Peyer's patch (tissue), 4 donors: ENCODE measurements at regions not wholly inside any gene's neighbourhood (a gene's known extent, or its start where the extent isn't known, plus 50 kb on each side); places are given as distances from the start of the nearest gene placed in this dataset.
A peak's percentile ranks its signal among the peaks of the same experiment; 100 is the strongest.

Source experiments
- DNase-seq, 3 donors: peaks; one replicate each; pipeline ENCODE4 v3.0.0-alpha.2; 2017 to 2019
- H3K27ac ChIP-seq, 4 donors: fragments of 200-600 bp; sonication (generic); one replicate each; pipeline ENCODE4 v1.5.1; 2016 to 2019
- H3K27me3 ChIP-seq, 2 donors: fragments of 200-600 bp; sonication (generic); one replicate each; pipeline ENCODE4 v1.5.1; 2019
- H3K36me3 ChIP-seq, 3 donors: fragments of 200-600 bp; sonication (generic); one replicate each; pipeline ENCODE4 v1.5.1; 2016 to 2019
- H3K4me1 ChIP-seq, 4 donors: fragments of 200-600 bp; sonication (generic); one replicate each; pipeline ENCODE4 v1.5.1; 2016 to 2019
- H3K4me3 ChIP-seq, 4 donors: fragments of 200-600 bp; sonication (generic); 1 replicate in 3 of 4; 2 replicates in 1 of 4; pipeline ENCODE4 v1.5.1; 2016 to 2019; ENCODE audit warnings: mild to moderate bottlenecking in 1 of 4
- H3K9me3 ChIP-seq, 4 donors: fragments of 200-600 bp; sonication (generic); one replicate each; pipeline ENCODE4 v1.5.1; 2016 to 2019; ENCODE audit warnings: mild to moderate bottlenecking in 1 of 4
- POLR2A ChIP-seq, 2 donors: fragments of 450-650 bp; IDR thresholded peaks; one replicate each; pipeline ENCODE4 v1.5.1; 2017; ENCODE audit warnings: antibody characterized with exemption in 2 of 2, mild to moderate bottlenecking in 2 of 2, moderate library complexity in 2 of 2
- TF ChIP-seq, protein P1 (sequence below), 6 experiments: fragments of 450-650 bp in 4 of 6; fragments of 200-600 bp in 2 of 6; sonication (generic) in 1 of 6; IDR thresholded peaks; one replicate each; pipeline ENCODE4 v1.5.1; 2017 to 2019; ENCODE audit warnings: antibody characterized with exemption in 6 of 6, mild to moderate bottlenecking in 3 of 6, moderate library complexity in 1 of 6

DNA sequence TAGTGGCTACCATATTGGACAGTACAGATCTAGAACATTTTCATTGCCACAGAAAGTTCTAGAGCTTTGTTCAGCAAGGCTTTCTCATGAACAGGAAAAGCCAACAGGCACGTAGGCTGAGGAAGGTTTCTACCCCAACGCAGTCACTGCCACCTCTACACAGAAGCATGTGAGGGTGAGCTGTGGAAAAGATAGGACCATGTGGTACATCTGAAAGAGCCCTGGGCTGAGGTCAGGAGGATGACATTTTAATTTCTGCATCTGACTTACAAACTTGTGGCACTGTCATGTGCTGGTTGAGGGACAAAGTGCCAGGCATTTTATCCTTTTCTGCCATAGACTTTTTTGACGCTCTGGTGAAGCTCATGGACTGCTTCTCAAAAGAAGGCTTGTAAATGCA, 454.2 kb downstream of the BCOR start:
- Histone ChIP-seq H3K36me3 (no peaks in the 10 kb centered on the region), H3K9me3 (no peaks in the 10 kb centered on the region), H3K4me1 (no peaks in the 10 kb centered on the region), H3K27ac (no peak overlapping the region), H3K27me3 (no peaks in the 10 kb centered on the region), H3K4me3 (no peak overlapping the region)
- DNase-seq: no peak
- no peak for TF ChIP-seq POLR2A (IDR thresholded peaks at IDR 0.05)
- TF ChIP-seq, protein P1, sequence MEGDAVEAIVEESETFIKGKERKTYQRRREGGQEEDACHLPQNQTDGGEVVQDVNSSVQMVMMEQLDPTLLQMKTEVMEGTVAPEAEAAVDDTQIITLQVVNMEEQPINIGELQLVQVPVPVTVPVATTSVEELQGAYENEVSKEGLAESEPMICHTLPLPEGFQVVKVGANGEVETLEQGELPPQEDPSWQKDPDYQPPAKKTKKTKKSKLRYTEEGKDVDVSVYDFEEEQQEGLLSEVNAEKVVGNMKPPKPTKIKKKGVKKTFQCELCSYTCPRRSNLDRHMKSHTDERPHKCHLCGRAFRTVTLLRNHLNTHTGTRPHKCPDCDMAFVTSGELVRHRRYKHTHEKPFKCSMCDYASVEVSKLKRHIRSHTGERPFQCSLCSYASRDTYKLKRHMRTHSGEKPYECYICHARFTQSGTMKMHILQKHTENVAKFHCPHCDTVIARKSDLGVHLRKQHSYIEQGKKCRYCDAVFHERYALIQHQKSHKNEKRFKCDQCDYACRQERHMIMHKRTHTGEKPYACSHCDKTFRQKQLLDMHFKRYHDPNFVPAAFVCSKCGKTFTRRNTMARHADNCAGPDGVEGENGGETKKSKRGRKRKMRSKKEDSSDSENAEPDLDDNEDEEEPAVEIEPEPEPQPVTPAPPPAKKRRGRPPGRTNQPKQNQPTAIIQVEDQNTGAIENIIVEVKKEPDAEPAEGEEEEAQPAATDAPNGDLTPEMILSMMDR (IDR thresholded peaks at IDR 0.05): no peak

DNA sequence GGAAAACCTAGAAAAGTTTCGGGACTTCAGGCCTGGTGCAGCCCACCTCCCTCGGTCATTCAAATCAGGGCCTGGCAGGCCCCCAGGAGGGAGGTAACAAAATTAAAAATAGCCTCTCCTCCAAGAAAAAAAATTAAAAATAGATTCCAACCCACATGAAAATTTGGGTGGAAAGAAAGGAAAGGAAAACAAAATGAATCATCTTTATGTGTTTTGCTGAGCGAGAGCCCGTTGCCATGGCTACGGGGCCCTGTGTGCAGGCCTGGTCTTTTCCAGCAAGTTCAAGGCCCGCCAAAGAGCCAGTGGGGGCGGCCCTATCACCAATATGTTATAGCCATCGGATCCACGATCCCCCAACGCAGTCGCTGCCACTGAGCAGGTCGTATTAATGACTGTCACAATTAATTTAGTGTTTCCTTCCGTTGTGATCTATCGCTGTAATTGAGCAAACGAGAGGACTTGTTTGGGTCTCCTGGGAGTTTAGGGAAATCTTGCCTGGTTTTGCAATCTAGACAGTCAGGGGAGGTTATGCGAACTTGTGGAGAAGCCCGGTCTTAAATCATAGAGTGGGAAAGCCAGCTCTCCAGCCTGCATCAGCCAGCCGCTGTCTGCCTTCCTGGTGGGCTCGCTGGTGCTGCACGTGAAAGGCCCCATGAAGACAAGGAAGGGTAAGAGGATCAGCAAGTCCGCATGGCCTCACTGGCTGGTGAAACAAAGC, 452.4 kb downstream of the BCOR start:
- Histone ChIP-seq H3K27ac (peak overlapping the region in 2 of 4 donors; percentile 13 to 39), H3K27me3 (no peaks in the 10 kb centered on the region), H3K4me3 (no peak overlapping the region), H3K36me3 (no peaks in the 10 kb centered on the region), H3K9me3 (no peaks in the 10 kb centered on the region), H3K4me1 (no peaks in the 10 kb centered on the region)
- DNase-seq: peak in 2 of 3 donors; percentile 48 to 52
- TF ChIP-seq POLR2A (IDR thresholded peaks at IDR 0.05): no peak
- TF ChIP-seq, protein P1 (IDR thresholded peaks at IDR 0.05): no peak

DNA sequence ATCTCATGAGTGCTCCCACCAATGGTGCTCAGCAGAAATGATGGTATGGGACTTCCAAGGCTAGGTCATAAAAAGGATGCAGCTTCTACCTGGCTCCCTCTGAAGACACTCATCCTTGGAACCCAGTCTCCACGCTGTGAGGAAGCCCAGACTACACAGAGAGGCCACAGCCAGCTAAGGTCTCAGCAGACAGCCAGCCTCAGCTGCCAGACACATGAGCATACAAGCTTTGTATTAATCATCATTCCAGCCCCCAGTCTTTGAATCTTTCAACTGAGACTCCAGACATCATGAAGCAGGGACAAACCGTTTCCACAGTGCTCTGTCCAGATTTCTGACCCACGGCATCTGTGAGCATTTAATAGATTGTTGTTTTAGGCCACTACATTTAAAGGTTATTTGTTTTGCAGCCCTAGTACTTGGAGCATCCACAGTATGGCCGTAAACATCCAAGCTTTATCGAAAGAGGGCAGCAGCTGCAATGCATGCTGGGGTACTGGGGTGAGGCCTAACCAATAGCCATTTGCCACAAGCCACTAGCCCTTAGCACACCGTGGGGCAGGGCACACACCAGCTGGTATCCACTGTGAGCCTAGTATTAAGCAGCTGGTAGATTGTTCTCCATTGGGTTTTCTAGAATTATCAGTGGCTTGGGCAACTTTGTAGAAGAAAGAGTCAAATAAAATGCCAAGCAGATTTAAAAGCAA, 449.1 kb downstream of the BCOR start:
- TF ChIP-seq POLR2A (IDR thresholded peaks at IDR 0.05): no peak
- TF ChIP-seq, protein P1 (IDR thresholded peaks at IDR 0.05): no peak
- Histone ChIP-seq H3K36me3 (no peaks in the 10 kb centered on the region), H3K27ac (no peak overlapping the region), H3K4me3 (no peak overlapping the region), H3K4me1 (no peaks in the 10 kb centered on the region), H3K27me3 (no peaks in the 10 kb centered on the region), H3K9me3 (no peaks in the 10 kb centered on the region)
- no peak for DNase-seq

DNA sequence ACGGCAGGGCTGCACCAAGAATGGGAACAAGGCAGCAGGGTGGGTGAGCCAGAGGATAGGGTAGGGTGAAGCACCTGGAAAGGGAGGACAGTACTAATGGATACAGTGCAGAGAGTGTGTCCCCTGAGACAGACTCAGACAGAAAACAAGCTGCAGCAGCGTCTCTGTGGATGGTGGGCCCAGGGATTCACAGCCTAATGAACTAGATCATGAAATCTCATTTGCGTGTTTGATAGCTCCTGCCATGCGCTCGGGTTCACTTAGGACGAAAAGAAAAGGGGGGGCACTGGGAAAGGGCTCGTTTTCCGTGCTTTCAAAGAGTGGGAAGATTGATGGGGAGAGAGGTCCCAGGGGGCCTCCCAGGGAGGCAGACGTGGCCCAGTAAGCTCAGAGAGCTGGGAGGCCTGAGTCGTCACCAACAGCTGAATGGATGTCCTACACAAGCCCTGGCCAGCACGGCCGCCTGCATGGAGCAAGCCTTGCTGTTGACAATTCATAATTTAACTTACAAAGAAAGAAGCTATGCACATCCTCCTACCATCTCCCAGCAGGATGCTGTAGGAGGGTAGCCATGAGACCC, 446.9 kb downstream of the BCOR start:
- no peak overlapping the region for H3K4me3 ChIP-seq
- H3K36me3 ChIP-seq: no peaks in the 10 kb centered on the region
- no peak overlapping the region for H3K27ac ChIP-seq
- H3K27me3 ChIP-seq: no peaks in the 10 kb centered on the region
- H3K9me3 ChIP-seq: no peaks in the 10 kb centered on the region
- no peaks in the 10 kb centered on the region for H3K4me1 ChIP-seq
- no peak for TF ChIP-seq POLR2A (IDR thresholded peaks at IDR 0.05)
- TF ChIP-seq, protein P1 (IDR thresholded peaks at IDR 0.05): no peak
- no peak for DNase-seq

DNA sequence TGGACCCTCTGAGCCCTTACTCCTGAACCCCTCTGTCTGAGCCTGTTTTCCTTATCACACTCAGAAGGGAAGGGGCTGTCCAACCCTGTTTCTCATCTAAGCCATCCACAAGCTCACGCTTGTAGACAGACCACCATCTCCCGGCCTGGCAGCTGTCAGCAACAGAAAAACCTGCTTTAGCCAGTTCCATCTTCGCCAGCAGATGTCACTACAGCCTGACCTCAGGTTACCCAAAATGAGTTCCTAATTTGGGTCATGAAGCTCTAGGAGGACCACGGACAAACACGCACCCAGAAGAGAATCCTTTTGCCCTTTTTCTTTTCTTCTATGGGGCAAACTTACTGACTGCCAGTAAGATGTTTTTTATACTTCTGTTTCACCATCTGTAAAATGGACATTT, 445.4 kb downstream of the BCOR start:
- no peaks in the 10 kb centered on the region for H3K27me3 ChIP-seq
- H3K36me3 ChIP-seq: no peaks in the 10 kb centered on the region
- DNase-seq: peak in 1 of 3 donors; percentile 47
- H3K9me3 ChIP-seq: no peaks in the 10 kb centered on the region
- H3K4me3 ChIP-seq: no peak overlapping the region
- no peaks in the 10 kb centered on the region for H3K4me1 ChIP-seq
- TF ChIP-seq, protein P1 (IDR thresholded peaks at IDR 0.05): peak in 3 of 6 experiments; percentile 24 to 38 (median 33)
- no peak for TF ChIP-seq POLR2A (IDR thresholded peaks at IDR 0.05)
- no peak overlapping the region for H3K27ac ChIP-seq
